Upper lobe of left lung (tissue), 4 donors: ENCODE measurements at regions not wholly inside any gene's neighbourhood (a gene's known extent, or its start where the extent isn't known, plus 50 kb on each side); places are given as distances from the start of the nearest gene placed in this dataset.

ENCODE experiments used
- CTCF ChIP-seq, 6 experiments: fragments of 450-650 bp in 4 of 6; fragments of 200-600 bp in 2 of 6; sonication (generic) in 2 of 6; IDR thresholded peaks; one replicate each; pipeline ENCODE4 v1.5.1; 2016 to 2019; ENCODE audit warnings: antibody characterized with exemption in 6 of 6
- POLR2A ChIP-seq, 4 donors: fragments of 450-650 bp; IDR thresholded peaks; one replicate each; pipeline ENCODE4 v1.5.1; 2016 to 2017; ENCODE audit warnings: antibody characterized with exemption in 4 of 4, mild to moderate bottlenecking in 2 of 4

GRCh38 chr6:169164451-169164850 is 89.2 kb downstream of the THBS2 start:
- no peak for TF ChIP-seq CTCF (IDR thresholded peaks at IDR 0.05)
- TF ChIP-seq POLR2A (IDR thresholded peaks at IDR 0.05): no peak
